B cell (primary cell): ENCODE measurements at regions not wholly inside any gene's neighbourhood (a gene's known extent, or its start where the extent isn't known, plus 50 kb on each side); places are given as distances from the start of the nearest gene placed in this dataset.

Experiments used
- ATAC-seq: fragments of 200-7000 bp; cut with Tn5 transposase; one replicate; pipeline ENCODE4 v1.10.0; 2021; ENCODE audit warnings: low read depth, mild to moderate bottlenecking, moderate number of reproducible peaks, moderate library complexity
- CTCF ChIA-PET: fragments of 350-600 bp; sonication (Branson Sonifier 250); formaldehyde crosslinking; loops from one replicate; lab custom pipeline; 2021; ENCODE audit warnings: antibody characterized with exemption, inconsistent platforms; lab: Charles Lee
- POLR2A ChIA-PET: fragments of 350-600 bp; sonication (Branson Sonifier 250); formaldehyde crosslinking; loops from one replicate; lab custom pipeline; 2021; ENCODE audit warnings: antibody characterized with exemption; lab: Charles Lee
- DNase-seq: peaks from one replicate; pipeline ENCODE4 v3.0.0; 2013
- H2AFZ ChIP-seq: 2 replicates; pipeline ENCODE4 v1.6.1; 2012; ENCODE audit warnings: mild to moderate bottlenecking, low read depth, low read length; ENCODE audit not compliant: insufficient read depth, poor library complexity, severe bottlenecking
- H3K27ac ChIP-seq, 2 donors: 1 replicate in 1 of 2; 2 replicates in 1 of 2; pipeline ENCODE4 v1.5.1; 2012 to 2013; ENCODE audit warnings: low read length in 2 of 2, mild to moderate bottlenecking in 2 of 2, moderate library complexity in 1 of 2
- H3K27me3 ChIP-seq, 4 experiments: fragments of 200-600 bp in 1 of 4; sonication (generic) in 1 of 4; replicated peaks in 1 of 4; 1 replicate in 2 of 4; 2 replicates in 2 of 4; pipeline versions ENCODE4 v1.6.1 to v1.7.0; 2013 to 2016; ENCODE audit warnings: low read length in 3 of 4, mild to moderate bottlenecking in 2 of 4, mixed read lengths in 1 of 4, moderate library complexity in 1 of 4; ENCODE audit not compliant: insufficient read depth in 4 of 4, control insufficient read depth in 3 of 4; ENCODE audit errors: control extremely low read depth in 1 of 4
- H3K36me3 ChIP-seq, 2 experiments: replicated peaks in 1 of 2; 1 replicate in 1 of 2; 2 replicates in 1 of 2; pipeline versions ENCODE4 v1.6.1 to v1.7.1; 2013; ENCODE audit warnings: low read length in 1 of 2; ENCODE audit not compliant: insufficient read depth in 2 of 2, control insufficient read depth in 1 of 2; ENCODE audit errors: control extremely low read depth in 1 of 2, extremely low read depth in 1 of 2
- H3K4me1 ChIP-seq, 2 donors: fragments of 200-600 bp in 1 of 2; sonication (generic) in 1 of 2; 1 replicate in 1 of 2; 2 replicates in 1 of 2; pipeline versions ENCODE4 v1.5.1 to v1.6.1; 2013 to 2017; ENCODE audit warnings: low read length in 2 of 2; ENCODE audit not compliant: control insufficient read depth in 2 of 2, insufficient read depth in 2 of 2
- H3K4me2 ChIP-seq: replicated peaks from 2 replicates; pipeline ENCODE3; 2012; ENCODE audit warnings: mild to moderate bottlenecking, low read depth, low read length; ENCODE audit not compliant: poor library complexity, severe bottlenecking
- H3K4me3 ChIP-seq, 5 experiments: fragments of 200-600 bp in 1 of 5; sonication (generic) in 1 of 5; 1 replicate in 3 of 5; 2 replicates in 2 of 5; pipeline versions ENCODE4 v1.5.1 to v1.7.0; 2011 to 2016; ENCODE audit warnings: low read length in 4 of 5, mild to moderate bottlenecking in 4 of 5, low read depth in 2 of 5, control low read depth in 1 of 5, moderate library complexity in 1 of 5; ENCODE audit not compliant: insufficient read depth in 1 of 5; ENCODE audit errors: control extremely low read depth in 1 of 5, extremely low read depth in 1 of 5
- H3K79me2 ChIP-seq: fragments of 200-600 bp; sonication (generic); one replicate; pipeline ENCODE4 v1.6.0; 2016; ENCODE audit warnings: low read length; ENCODE audit not compliant: control insufficient read depth, insufficient read depth
- H3K9ac ChIP-seq: fragments of 200-600 bp; sonication (generic); 2 replicates; pipeline ENCODE4 v1.6.1; 2017; ENCODE audit warnings: mild to moderate bottlenecking, low read length, moderate library complexity
- H3K9me3 ChIP-seq, 3 donors: one replicate each; pipeline versions ENCODE4 v1.6.1 to v1.7.1; 2013; ENCODE audit warnings: low read length in 2 of 3; ENCODE audit not compliant: control insufficient read depth in 2 of 3, insufficient read depth in 1 of 3; ENCODE audit errors: control extremely low read depth in 1 of 3
- H4K20me1 ChIP-seq: 2 replicates; pipeline ENCODE4 v1.6.0; 2012; ENCODE audit warnings: mild to moderate bottlenecking, low read length; ENCODE audit not compliant: insufficient read depth, control insufficient read depth, poor library complexity, severe bottlenecking
- H3K27ac Mint-ChIP-seq: one replicate; pipeline ENCODE4 v1.8.0; 2021; ENCODE audit warnings: mixed read lengths
- H3K27me3 Mint-ChIP-seq: one replicate; pipeline ENCODE4 v1.8.0; 2021; ENCODE audit warnings: mixed read lengths
- H3K4me1 Mint-ChIP-seq: one replicate; pipeline ENCODE4 v1.8.0; 2021; ENCODE audit warnings: mixed read lengths
- H3K4me3 Mint-ChIP-seq: one replicate; pipeline ENCODE4 v1.8.0; 2021; ENCODE audit warnings: mixed read lengths
- H3K9me3 Mint-ChIP-seq: one replicate; pipeline ENCODE4 v1.8.0; 2022; ENCODE audit warnings: mixed read lengths; ENCODE audit not compliant: insufficient read depth
- EZH2 ChIP-seq: IDR thresholded peaks from 2 replicates; pipeline ENCODE4 v1.6.1; 2012; ENCODE audit warnings: borderline replicate concordance, low read depth, mild to moderate bottlenecking, moderate library complexity, low read length; ENCODE audit not compliant: insufficient read depth, poor library complexity, severe bottlenecking
- WGBS: methylation state at CpG from one replicate; pipeline ENCODE4 v1.1.5; 2013; ENCODE audit warnings: missing lambda C conversion rate; ENCODE audit not compliant: insufficient coverage; 5-methylcytosine and 5-hydroxymethylcytosine counted together
- intact Hi-C: fragments of 100-400 bp; cut with micrococcal nuclease; formaldehyde crosslinking; loops from one replicate; pipeline ENCODE4 v1.10.0; 2022
- TF ChIP-seq, protein P1 (sequence below): fragments of 200-600 bp; IDR thresholded peaks from one replicate; pipeline ENCODE4 v1.8.0; 2022; ENCODE audit warnings: antibody characterized with exemption, mild to moderate bottlenecking

DNA sequence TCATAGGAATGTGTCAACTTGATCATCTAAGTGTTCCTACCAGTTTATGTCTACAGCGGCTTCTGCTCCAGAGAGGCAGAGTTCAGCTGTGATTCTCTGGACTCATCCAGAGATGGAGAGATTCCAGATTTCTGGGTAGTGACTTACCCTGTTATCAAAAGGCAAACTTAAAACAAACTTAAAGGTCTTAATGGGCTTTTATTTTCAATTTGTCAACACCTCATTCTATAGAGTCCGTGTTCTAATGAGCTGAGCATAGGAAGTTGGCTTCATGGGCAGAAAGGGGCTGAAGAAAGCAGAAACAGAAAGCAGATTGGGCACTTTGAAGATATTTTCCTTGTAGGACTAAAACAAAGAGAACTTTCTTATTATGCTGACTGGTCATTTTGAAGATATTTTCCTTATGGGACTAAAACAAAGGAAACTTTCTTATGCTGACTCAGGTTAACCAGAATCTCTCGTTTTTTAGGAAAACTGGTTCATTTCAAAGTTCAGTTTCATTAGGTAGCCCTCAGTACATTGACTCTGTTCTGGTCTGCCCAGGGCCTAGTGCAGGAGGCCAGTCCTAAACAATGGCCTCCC lies 185.1 kb downstream of the CDH26 start:
- Mint-ChIP-seq H3K9me3 (no peaks in the 10 kb centered on the region), H3K27me3 (no peaks in the 10 kb centered on the region), H3K4me1 (no peaks in the 10 kb centered on the region), H3K4me3 (no peak overlapping the region), H3K27ac (no peak overlapping the region)
- 44% methylated on average over 1 of the region's 3 CpGs for WGBS
- no peaks in the 10 kb centered on the region for H3K36me3 ChIP-seq
- no peak overlapping the region for H2AFZ ChIP-seq
- no peak overlapping the region for H3K4me3 ChIP-seq
- DNase-seq (no peak), ATAC-seq (no peak)
- no peak overlapping the region for H3K4me2 ChIP-seq
- peaks cover 0 to 2% (median 0%) of the 10 kb centered on the region in 4 experiments for H3K27me3 ChIP-seq
- H3K27ac ChIP-seq: no peak overlapping the region
- H3K9me3 ChIP-seq: peaks cover 0 to 5% (median 0%) of the 10 kb centered on the region in 3 donors
- no peaks in the 10 kb centered on the region for H4K20me1 ChIP-seq
- no peaks in the 10 kb centered on the region for H3K4me1 ChIP-seq
- ChIA-PET POLR2A (no interaction called here), CTCF (no interaction called here)
- TF ChIP-seq, protein P1, sequence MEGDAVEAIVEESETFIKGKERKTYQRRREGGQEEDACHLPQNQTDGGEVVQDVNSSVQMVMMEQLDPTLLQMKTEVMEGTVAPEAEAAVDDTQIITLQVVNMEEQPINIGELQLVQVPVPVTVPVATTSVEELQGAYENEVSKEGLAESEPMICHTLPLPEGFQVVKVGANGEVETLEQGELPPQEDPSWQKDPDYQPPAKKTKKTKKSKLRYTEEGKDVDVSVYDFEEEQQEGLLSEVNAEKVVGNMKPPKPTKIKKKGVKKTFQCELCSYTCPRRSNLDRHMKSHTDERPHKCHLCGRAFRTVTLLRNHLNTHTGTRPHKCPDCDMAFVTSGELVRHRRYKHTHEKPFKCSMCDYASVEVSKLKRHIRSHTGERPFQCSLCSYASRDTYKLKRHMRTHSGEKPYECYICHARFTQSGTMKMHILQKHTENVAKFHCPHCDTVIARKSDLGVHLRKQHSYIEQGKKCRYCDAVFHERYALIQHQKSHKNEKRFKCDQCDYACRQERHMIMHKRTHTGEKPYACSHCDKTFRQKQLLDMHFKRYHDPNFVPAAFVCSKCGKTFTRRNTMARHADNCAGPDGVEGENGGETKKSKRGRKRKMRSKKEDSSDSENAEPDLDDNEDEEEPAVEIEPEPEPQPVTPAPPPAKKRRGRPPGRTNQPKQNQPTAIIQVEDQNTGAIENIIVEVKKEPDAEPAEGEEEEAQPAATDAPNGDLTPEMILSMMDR: no peak
- TF ChIP-seq EZH2: no peak
- H3K79me2 ChIP-seq: no peaks in the 10 kb centered on the region
- H3K9ac ChIP-seq: no peak overlapping the region
- intact Hi-C loops: no loop called here

DNA sequence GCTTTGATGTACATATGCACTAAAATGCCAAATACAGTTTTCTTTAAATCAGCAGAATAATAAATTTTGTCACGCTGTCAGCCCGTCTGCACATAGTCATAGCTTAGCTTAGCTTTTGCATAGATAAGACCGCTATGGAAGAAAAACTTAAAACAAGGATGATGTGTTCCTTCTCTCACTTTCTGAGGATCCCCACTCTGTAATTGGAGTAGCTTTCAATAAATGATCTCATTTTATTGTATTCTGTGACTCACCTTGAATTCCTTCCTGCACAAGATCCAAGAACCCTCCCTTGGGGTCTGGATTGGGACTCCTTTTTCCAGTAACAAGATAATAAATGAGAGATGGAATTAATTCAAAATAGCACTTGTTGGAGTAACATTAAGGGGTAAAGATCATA lies 186.2 kb downstream of the CDH26 start:
- Mint-ChIP-seq H3K27me3 (no peaks in the 10 kb centered on the region), H3K4me1 (no peaks in the 10 kb centered on the region), H3K9me3 (no peaks in the 10 kb centered on the region), H3K27ac (no peak overlapping the region), H3K4me3 (no peak overlapping the region)
- H3K4me2 ChIP-seq: no peak overlapping the region
- H3K9ac ChIP-seq: no peak overlapping the region
- no peaks in the 10 kb centered on the region for H3K27me3 ChIP-seq
- H3K4me1 ChIP-seq: no peaks in the 10 kb centered on the region
- intact Hi-C loops: no loop called here
- H3K36me3 ChIP-seq: no peaks in the 10 kb centered on the region
- ChIA-PET POLR2A (no interaction called here), CTCF (no interaction called here)
- no peak overlapping the region for H2AFZ ChIP-seq
- ATAC-seq (no peak), DNase-seq (no peak)
- no peak overlapping the region for H3K27ac ChIP-seq
- peaks cover 0 to 3% (median 0%) of the 10 kb centered on the region in 3 donors for H3K9me3 ChIP-seq
- WGBS: 90% methylated on average over 2 of the region's 3 CpGs
- TF ChIP-seq EZH2: no peak
- TF ChIP-seq, protein P1: no peak
- H3K79me2 ChIP-seq: no peaks in the 10 kb centered on the region
- no peaks in the 10 kb centered on the region for H4K20me1 ChIP-seq
- H3K4me3 ChIP-seq: no peak overlapping the region
